ENCODE measurements at regions not wholly inside any gene's neighbourhood (a gene's known extent, or its start where the extent isn't known, plus 50 kb on each side); places are given as distances from the start of the nearest gene placed in this dataset.

GRCh38 chr7:32319012-32319382, 171.2 kb downstream of the LSM5 start:
- H3K4me3 ChIP-seq (ENCODE audit: low read depth, low read length): no peak overlapping the region
- no peak for TF ChIP-seq CTCF (IDR thresholded peaks at IDR 0.05; ENCODE audit: low read depth, low read length)

GRCh38 chr7:32318300-32319011, 171.7 kb downstream of the LSM5 start:
- H3K4me3 ChIP-seq (ENCODE audit: low read depth, low read length): no peak overlapping the region
- no peak for TF ChIP-seq CTCF (IDR thresholded peaks at IDR 0.05; ENCODE audit: low read depth, low read length)

GRCh38 chr7:32316839-32317238, 173.3 kb downstream of the LSM5 start:
- H3K4me3 ChIP-seq (ENCODE audit: low read depth, low read length): no peak overlapping the region
- TF ChIP-seq CTCF (IDR thresholded peaks at IDR 0.05; ENCODE audit: low read depth, low read length): no peak

- TF ChIP-seq CTCF (IDR thresholded peaks at IDR 0.05; ENCODE audit: low read depth, low read length): no peak
- H3K4me3 ChIP-seq (ENCODE audit: low read depth, low read length): no peak overlapping the region
Measured at GRCh38 chr7:32314761-32315160, 175.4 kb downstream of the LSM5 start.

- no peak for TF ChIP-seq CTCF (IDR thresholded peaks at IDR 0.05; ENCODE audit: low read depth, low read length)
- H3K4me3 ChIP-seq (ENCODE audit: low read depth, low read length): no peak overlapping the region
Measured at GRCh38 chr7:32301427-32301826, 188.8 kb downstream of the LSM5 start.

- peak overlapping the region; percentile 28 for H3K4me3 ChIP-seq (ENCODE audit: low read depth, low read length)
- TF ChIP-seq CTCF (IDR thresholded peaks at IDR 0.05; ENCODE audit: low read depth, low read length): no peak
Measured at GRCh38 chr7:32299133-32299702, 191.0 kb downstream of the LSM5 start.

GRCh38 chr7:32298408-32299132, 191.6 kb downstream of the LSM5 start:
- H3K4me3 ChIP-seq (ENCODE audit: low read depth, low read length): peak overlapping the region; percentile 28
- TF ChIP-seq CTCF (IDR thresholded peaks at IDR 0.05; ENCODE audit: low read depth, low read length): no peak
